ENCODE measurements at regions not wholly inside any gene's neighbourhood (a gene's known extent, or its start where the extent isn't known, plus 50 kb on each side); places are given as distances from the start of the nearest gene placed in this dataset.
"Not testable (repeated sequence)": the region's sequence is repeated elsewhere in the genome, so short reads cannot be mapped to it uniquely, and the experiment has no call there.

DNA sequence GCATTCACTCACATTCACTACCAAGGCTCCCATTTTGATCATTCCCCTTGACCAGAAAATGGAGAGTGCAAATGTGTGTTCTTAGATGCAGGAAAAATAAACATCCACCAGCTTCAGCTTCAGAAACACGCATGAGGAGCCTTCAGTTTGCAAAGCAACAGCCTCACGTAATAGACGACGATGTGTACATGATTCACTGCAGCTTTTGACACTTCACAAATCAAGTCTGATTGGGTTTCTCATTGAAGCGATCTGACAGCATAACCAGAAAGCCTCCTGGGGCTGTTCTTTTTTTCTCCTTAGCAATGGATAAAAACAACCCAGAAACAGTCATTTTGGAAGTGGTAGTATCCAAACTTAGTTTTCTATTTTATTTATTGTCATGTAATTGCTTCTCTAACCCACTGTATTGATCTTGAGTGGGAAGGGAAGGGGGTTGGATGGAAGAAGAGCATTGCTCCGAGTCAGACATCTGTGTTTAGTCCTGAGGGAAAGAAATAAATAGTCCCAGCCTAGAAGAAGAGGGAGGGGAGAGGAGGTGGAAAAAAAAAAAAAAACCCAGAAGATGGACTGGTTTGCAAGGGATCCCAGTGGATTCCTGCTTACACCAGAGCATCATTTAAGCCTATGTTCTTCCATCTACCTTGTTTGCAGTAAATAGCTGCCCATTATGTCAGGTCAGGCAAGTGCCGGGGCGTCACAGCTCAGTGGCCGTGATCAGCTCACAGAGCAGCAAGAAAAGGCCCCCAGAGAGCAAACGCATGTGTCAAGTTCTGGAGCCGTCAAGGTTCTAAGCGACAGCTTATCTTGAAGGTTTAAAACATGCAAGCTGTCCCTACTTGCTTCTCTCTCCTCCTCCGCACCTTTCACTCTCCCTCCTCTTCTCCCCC, 190.2 kb upstream of the SNX2 start:
- in situ Hi-C loops (cut with HindIII; ENCODE audit: low pct_unique_long_range_greater_than_20kb, low sequenced_read_pairs): no loop called here

DNA sequence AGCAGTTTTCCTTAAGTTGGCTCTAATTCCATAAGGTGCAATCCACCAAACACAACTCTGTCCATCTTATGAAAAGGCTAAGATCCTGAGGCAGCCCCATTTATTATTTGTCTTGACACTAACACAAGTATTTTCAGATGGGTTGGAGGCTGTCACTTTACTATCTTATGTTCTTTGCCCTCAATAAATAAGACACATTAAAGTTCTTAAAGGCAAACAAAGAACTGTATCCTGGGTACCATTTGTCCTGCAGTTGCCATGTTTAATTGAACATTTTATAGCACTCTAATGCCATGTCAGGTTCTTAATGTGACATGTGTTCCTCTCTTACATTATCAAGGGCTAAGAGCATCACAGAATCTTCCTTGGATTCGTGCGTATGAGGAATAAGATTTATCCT, 189.5 kb upstream of the SNX2 start:
- DNase-seq (ENCODE audit: low read depth, low spot score): no peak
- in situ Hi-C loops (cut with HindIII; ENCODE audit: low pct_unique_long_range_greater_than_20kb, low sequenced_read_pairs): no loop called here

More for the DNA sequence above, 190.2 kb upstream of the SNX2 start:
- DNase-seq (ENCODE audit: low read depth, low spot score): no peak

DNA sequence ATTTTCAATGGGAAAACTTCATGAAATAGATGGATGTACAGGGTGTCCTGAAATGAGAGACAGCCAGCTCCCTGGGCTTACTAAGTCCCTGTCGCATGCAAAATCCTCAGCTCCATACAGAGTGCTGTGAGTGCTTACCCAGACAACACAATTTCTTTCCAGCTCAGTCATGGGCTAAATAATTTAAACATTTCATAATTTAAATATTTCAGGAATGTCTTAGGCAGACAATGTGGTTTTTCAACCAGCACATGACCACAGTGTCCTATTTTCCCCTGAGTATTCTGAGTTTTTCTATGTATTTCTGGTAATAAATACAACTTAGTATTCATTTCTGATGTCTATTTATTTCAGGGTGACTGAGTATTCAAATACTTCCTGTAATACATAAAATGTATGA, 188.5 kb upstream of the SNX2 start:
- DNase-seq (ENCODE audit: low read depth, low spot score): no peak
- in situ Hi-C loops (cut with HindIII; ENCODE audit: low pct_unique_long_range_greater_than_20kb, low sequenced_read_pairs): no loop called here

DNA sequence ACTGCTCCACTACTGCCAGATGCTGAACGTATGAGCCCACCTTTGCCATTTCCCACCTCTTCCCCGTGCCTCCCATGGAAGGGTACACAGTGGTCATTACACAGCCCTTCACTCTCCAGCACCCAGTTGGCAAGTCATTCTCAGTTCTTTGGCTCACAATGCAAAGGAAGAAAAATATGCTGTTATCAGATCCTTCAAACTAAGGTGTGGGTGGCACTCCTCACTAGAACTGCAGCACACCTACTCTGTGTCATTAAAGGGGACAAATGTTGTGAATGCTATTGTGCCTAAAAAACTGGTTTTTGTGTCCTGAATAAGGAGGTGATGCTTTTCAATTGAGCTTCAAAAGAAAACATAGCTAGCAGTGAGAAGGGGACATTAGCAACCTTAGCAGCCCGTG, 183.1 kb upstream of the SNX2 start:
- DNase-seq (ENCODE audit: low read depth, low spot score): no peak
- in situ Hi-C loops (cut with HindIII; ENCODE audit: low pct_unique_long_range_greater_than_20kb, low sequenced_read_pairs): no loop called here

DNA sequence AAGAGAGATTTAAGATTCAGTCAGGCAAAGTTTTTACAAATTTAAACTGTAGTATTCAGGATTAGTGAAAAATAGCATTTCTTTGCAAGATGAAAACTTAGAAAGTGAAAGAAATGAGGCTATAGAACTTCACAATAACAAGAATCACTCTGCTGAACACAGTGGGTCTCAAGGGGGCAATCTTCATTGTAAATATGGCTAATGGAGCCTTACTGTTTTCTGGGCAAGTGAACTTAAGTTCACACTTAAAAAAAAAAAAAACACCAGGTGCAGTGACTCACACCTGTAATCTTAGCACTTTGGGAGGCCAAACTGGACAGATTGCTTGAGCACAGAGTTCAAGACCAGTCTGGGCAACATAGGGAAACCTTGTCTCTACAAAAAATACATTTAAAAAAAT, 175.9 kb upstream of the SNX2 start:
- no peak for DNase-seq (ENCODE audit: low read depth, low spot score)
- in situ Hi-C loops (cut with HindIII; ENCODE audit: low pct_unique_long_range_greater_than_20kb, low sequenced_read_pairs): no loop called here

DNA sequence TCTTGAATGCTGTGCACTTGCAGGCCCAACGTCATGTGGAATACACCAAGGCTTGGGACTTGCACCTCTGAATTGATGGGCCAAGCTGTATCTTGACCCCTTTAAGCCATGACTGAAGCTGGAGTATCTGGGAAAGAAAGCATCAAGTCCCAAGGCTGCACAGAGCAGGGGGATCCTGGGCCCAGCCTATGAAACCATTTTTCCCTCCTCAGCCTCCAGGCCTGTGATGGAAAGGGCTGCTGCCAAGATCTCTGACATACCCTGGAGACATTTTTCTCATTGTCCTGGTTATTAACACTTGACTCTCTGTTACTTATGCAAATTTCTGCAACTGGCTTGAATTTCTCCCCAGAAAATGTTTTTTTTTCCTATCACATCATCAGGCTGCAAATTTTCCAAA, 174.0 kb upstream of the SNX2 start:
- in situ Hi-C loops (cut with HindIII; ENCODE audit: low pct_unique_long_range_greater_than_20kb, low sequenced_read_pairs): no loop called here
- DNase-seq (ENCODE audit: low read depth, low spot score): no peak

DNA sequence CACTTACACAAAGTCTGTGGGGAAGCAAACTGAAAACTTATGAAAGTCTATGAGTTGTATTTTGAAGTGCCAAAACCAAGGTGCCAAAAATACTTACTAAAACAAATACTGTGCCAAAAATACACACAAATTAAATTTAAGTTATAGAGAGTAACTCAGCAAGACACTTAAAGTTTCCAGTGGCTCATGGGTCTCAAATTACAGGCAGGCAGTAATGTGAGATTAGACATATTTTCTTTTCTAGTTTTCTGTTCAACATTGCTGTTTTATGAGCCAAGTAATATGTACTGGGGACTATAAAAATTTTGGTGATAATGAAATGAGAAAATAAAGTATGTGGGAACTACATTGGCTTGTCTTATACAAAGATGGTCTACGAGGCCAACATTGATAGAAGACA, 172.2 kb upstream of the SNX2 start:
- in situ Hi-C loops (cut with HindIII; ENCODE audit: low pct_unique_long_range_greater_than_20kb, low sequenced_read_pairs): no loop called here
- DNase-seq (ENCODE audit: low read depth, low spot score): no peak

DNA sequence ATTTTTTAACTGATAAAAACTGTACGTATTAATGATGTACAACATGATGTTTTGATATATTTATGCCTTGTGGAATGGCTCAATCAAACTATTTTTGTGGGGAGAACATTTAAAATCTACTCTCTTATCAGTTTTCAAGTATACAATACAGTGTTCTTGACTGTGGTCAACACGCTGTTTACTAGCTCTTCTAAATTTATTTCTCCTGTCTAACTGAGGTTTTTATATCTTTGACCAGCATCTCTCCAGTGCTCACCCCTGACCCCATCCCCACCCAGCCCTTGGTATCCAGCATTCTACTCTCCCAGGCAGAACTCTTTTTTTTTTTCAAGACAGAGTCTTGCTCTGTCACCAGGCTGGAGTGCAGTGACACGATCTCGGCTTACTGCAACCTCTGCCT, 169.6 kb upstream of the SNX2 start:
- in situ Hi-C loops (cut with HindIII; ENCODE audit: low pct_unique_long_range_greater_than_20kb, low sequenced_read_pairs): no loop called here
- no peak for DNase-seq (ENCODE audit: low read depth, low spot score)

DNA sequence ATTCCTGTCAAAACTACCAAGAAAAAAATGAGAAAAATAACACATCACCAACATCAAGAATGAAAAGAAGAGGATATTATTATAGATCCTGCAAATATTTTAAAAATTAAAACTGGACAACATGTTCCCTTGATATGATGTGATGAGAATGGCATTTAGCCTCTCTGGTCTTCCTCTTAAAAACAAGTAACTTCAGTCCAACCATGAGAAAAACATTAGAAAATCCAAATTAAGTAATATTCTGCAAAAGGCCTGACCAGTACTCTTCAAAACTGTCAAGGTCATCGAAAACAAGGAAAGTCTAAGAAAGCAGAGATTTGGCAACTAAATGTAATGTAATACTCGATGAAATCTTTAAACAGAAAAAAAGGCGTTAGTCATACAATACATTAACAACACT, 167.1 kb upstream of the SNX2 start:
- in situ Hi-C loops (cut with HindIII; ENCODE audit: low pct_unique_long_range_greater_than_20kb, low sequenced_read_pairs): no loop called here
- no peak for DNase-seq (ENCODE audit: low read depth, low spot score)

DNA sequence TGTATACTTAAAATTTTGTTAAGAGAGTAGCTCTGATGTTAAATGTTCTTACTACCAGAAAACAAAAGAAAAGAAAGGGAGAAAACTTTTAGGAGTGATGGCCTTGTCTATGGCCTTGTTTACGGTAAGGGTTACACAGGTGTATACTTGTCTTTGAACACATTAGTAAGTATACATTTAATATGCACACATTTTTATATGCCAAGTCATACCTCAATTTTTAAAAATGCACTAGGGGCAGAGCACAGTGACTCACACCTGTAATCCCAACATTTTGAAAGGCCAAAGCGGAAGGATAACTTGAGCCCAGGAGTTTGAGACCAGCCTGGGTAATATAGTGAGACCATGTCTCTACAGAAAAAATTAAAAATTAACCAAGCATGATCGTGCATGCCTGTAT, 166.7 kb upstream of the SNX2 start:
- in situ Hi-C loops (cut with HindIII; ENCODE audit: low pct_unique_long_range_greater_than_20kb, low sequenced_read_pairs): no loop called here
- no peak for DNase-seq (ENCODE audit: low read depth, low spot score)

DNA sequence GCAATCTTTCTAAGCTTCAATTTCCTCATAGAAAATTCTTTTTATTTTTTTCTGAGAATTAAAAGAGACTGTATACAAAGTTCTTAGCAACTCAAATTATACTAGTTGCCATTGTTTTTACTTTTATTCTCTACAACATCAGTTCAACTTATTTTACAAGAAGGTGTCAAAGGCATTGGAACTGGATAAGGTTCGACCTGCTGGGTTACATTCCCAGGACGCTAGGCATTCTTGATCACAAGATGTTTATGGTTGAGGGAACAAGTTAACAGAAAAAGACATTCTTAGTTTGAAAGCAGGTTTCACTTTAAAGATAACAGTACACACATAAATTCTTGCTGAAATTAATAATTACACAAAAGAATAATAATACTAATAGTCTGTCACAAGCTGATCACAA, 163.5 kb upstream of the SNX2 start:
- in situ Hi-C loops (cut with HindIII; ENCODE audit: low pct_unique_long_range_greater_than_20kb, low sequenced_read_pairs): no loop called here
- DNase-seq (ENCODE audit: low read depth, low spot score): no peak

DNA sequence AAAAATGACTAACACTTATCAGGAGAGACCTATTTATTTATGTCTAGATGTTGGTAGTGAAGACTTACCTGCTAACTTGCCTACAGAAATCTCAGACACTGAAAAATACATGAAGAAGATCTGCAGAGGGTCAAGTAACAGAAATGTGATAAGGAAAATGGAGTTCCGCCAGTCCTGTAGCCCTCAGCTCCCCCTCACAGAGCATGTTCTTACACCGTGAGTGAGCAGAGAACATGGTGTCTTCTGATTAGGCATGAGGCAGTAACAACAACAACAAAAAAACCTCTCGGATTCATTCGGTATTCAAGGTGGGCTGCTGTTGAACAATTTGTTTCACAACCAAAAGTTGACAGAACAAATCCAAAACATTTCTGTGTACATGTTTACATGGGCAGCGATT, 162.0 kb upstream of the SNX2 start:
- DNase-seq (ENCODE audit: low read depth, low spot score): no peak
- in situ Hi-C loops (cut with HindIII; ENCODE audit: low pct_unique_long_range_greater_than_20kb, low sequenced_read_pairs): no loop called here

DNA sequence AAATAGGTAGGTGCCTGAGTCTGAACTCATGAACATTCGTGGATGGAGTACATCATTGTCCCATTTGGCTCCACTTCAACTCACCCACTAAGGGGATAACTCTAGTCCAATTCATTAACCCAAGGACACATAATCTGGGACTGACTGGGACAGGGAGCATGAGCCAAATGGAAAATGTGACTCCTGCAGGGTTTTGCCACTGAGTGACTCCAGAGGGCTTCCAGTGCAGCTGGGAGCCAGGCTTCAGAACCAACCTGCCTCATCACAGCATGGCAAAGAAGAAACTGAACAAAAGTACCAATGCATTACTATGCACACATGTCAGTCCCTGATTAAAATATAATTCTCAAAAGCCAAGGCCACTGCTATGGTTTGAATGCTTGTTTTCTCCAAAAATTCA, 159.7 kb upstream of the SNX2 start:
- in situ Hi-C loops (cut with HindIII; ENCODE audit: low pct_unique_long_range_greater_than_20kb, low sequenced_read_pairs): no loop called here

DNA sequence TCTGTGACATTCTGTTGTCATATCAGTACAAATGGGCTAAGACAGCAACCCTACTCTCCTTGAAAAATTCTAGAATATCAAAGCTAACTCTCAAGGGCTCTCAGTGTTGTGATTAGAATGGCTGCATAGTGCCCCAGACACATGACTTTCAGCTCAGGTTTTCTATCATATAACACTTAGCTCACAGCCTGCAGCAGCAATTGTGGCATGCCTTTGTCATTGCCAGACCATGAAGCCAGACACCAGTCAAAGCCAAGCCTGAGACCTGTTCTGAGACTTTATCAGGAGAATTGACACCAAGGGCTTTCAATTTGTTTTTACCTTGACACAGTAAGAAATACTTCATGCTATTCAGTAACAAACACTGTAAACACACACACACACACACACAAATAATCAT, 159.0 kb upstream of the SNX2 start:
- in situ Hi-C loops (cut with HindIII; ENCODE audit: low pct_unique_long_range_greater_than_20kb, low sequenced_read_pairs): no loop called here

More for the DNA sequence above, 159.7 kb upstream of the SNX2 start:
- DNase-seq (ENCODE audit: low read depth, low spot score): no peak

DNA sequence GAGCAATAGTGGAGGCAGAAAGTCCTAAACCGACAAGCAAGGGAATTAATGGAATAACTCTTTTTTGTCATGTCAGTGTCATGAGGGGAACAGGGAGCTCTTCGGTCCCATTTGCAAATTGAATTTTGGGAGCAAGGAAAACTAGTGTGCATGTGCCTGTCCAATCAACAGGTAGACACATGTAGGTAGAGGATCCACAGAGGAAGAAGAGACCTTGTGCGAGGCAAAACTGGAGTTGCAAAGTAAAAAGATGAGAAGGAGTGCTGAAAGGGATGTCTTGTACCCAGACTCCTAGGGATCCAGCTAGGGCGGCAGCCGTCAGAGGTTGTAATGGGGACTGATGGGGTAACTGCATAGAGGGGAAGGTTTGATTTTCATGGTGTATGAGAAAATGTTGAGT, 156.8 kb upstream of the SNX2 start:
- in situ Hi-C loops (cut with HindIII; ENCODE audit: low pct_unique_long_range_greater_than_20kb, low sequenced_read_pairs): not testable (repeated sequence)

More for the DNA sequence above, 159.0 kb upstream of the SNX2 start:
- DNase-seq (ENCODE audit: low read depth, low spot score): no peak

DNA sequence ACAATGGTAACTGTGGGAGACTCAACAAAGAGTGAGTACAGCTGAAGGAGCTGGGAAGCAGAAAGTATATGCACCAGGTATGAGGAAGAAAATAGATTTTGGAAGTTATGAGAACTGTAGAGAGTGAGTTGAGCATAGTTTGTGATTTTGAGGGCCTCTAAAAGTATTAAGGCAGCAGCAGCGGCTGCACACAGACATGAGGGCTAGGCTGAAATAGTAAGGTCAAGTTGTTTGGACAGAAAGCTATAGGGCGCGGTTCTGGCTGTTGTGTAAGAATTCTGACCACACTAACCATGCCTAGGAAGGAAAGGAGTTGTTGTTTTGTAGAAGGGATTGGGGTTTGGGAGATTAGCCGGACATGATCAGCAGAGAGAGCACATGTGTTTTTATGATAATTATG, 154.1 kb upstream of the SNX2 start:
- DNase-seq (ENCODE audit: low read depth, low spot score); in situ Hi-C loops (cut with HindIII; ENCODE audit: low pct_unique_long_range_greater_than_20kb, low sequenced_read_pairs): not testable (repeated sequence)

More for the DNA sequence above, 156.8 kb upstream of the SNX2 start:
- DNase-seq (ENCODE audit: low read depth, low spot score): not testable (repeated sequence)

DNA sequence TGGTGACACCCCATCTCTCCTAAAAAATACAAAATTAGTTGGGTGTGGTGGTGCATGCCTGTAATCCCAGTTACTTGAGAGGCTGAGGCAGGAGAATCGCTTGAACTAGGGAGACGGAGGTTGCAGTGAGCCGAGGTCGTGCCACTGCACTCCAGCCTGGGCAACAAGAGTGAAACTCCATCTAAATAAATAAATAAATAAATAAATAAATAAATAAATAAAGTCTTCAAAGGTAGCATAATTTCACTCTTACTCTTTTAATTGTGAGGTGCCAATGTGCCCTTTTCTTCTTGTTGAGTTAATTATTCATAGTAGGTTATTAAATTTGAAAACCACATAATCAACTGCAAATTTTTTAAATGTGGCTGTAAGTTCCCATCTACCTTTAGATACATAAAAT, 146.2 kb upstream of the SNX2 start:
- DNase-seq (ENCODE audit: low read depth, low spot score); in situ Hi-C loops (cut with HindIII; ENCODE audit: low pct_unique_long_range_greater_than_20kb, low sequenced_read_pairs): not testable (repeated sequence)

DNA sequence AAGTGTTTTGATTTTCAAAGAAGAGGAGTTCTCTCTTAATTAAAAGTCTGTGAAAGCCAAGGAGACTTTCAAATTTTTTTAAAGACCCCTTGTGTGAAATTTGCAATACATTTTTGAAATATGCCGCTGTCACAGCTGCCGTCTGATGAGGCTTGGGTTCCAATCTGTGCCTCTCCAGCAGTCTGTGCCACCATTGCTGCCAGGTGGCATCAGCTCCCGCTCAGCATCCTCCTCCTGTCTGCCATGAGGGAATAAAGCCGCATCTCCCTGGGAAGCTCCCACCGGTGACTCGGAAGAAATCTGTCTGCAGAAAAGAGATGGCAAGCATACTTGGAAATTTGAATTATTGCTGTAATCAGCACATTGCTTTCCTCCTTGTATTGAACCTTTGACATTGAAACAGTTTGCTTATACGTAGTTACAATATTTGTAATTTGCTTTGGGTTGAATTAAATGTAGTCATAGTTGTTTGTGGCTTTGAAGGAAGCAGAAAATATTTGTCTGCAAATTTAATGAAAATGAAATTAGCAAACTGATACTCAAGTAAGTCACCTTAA, 145.7 kb upstream of the SNX2 start:
- DNase-seq (ENCODE audit: low read depth, low spot score): no peak
- in situ Hi-C loops (cut with HindIII; ENCODE audit: low pct_unique_long_range_greater_than_20kb, low sequenced_read_pairs): no loop called here

DNA sequence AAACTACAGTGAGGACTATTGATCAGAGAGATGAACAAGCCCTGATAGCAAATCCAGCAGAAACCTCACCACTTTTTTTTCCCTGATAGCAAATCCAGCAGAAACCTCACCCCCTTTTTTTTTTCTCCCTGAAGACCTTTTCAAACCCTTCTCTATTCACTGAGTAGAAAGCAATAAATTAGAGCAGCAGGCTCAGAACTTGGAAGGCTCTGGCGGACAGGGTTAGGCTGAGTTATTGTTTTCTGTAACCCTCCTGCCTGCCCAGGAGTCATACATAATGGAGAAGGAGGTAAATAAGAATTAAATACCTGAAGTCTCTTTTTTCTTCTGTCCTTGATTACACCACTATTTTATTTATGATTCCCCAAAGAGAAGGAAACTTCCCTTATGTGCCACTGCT, 136.3 kb upstream of the SNX2 start:
- no peak for DNase-seq (ENCODE audit: low read depth, low spot score)
- in situ Hi-C loops (cut with HindIII; ENCODE audit: low pct_unique_long_range_greater_than_20kb, low sequenced_read_pairs): no loop called here

All from SK-MEL-5 (cell line).